NT2/D1 (cell line): ENCODE measurements at regions not wholly inside any gene's neighbourhood (a gene's known extent, or its start where the extent isn't known, plus 50 kb on each side); places are given as distances from the start of the nearest gene placed in this dataset.

Experiments used
- YY1 ChIP-seq: IDR thresholded peaks from 2 replicates; pipeline ENCODE4 v1.6.1; 2011; ENCODE audit not compliant: insufficient read length, insufficient read depth
- ZNF274 ChIP-seq: IDR thresholded peaks from 2 replicates; pipeline ENCODE4 v1.6.1; 2011; ENCODE audit warnings: mild to moderate bottlenecking, low read depth, low read length

DNA sequence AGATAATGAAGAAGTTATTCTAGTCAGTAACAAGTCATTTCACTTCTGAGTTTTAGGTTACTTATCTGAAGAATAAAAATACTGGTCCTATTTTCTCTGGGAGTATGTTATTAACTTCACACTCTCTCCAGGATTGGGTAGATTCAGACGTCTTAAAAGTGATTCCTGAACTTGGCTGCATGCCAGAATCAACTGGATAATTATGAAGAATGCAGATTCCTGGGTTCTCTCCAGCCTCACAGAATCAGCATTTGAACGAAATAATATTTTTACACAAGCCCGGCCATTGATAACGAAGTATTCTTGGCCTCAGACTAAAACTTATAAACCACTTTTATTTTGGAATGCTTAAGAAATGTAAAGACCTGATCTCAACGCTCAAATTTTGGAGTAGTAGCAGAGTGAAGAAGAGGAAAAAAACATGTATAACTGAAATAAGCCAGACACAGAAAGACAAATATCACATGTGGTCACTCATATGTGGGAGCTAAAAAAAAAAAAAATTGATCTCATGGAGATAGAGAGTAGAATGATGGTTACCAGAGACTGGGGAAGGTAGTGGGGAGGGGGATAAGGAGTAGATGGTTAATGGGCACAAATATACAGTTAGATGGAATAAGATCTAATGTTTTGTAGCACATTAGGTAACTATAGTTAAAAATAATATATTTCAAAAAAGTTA is 507.3 kb downstream of the ISL1 start:
- TF ChIP-seq YY1 (no peak), ZNF274 (no peak)
